SK-N-SH (cell line): ENCODE measurements at regions not wholly inside any gene's neighbourhood (a gene's known extent, or its start where the extent isn't known, plus 50 kb on each side); places are given as distances from the start of the nearest gene placed in this dataset.

Experiments used
- CTCF ChIA-PET: fragments of 300-600, 350-600 bp; formaldehyde crosslinking; extraction: SDS; loops from one replicate; lab custom pipeline; 2021; lab: Yijun Ruan, JAX
- POLR2A ChIA-PET: fragments of 350-600 bp; sonication (Branson Sonifier 250); formaldehyde crosslinking; extraction: SDS; loops from one replicate; lab custom pipeline; 2020; ENCODE audit warnings: antibody characterized with exemption, inconsistent platforms; lab: Yijun Ruan, JAX
- DNase-seq: peaks from one replicate; pipeline ENCODE4 v3.0.0; 2012
- H2AFZ ChIP-seq: fragments of 200-600 bp; sonication (generic); 2 replicates; pipeline ENCODE4 v1.8.1; 2016; ENCODE audit warnings: antibody characterized with exemption, mild to moderate bottlenecking, low read depth
- H3F3A ChIP-seq: fragments of 200-600 bp; sonication (generic); replicated peaks from 2 replicates; pipeline ENCODE3; 2016; ENCODE audit warnings: antibody characterized with exemption, mild to moderate bottlenecking; ENCODE audit not compliant: insufficient read depth
- H3K27ac ChIP-seq, 2 experiments: fragments of 200-500 bp in 1 of 2; fragments of 200-600 bp in 1 of 2; sonication (Bioruptor generic) in 1 of 2; sonication (generic), shearing (Covaris generic) in 1 of 2; 2 replicates each; pipeline versions ENCODE4 v1.5.1 to v1.6.1; 2014 to 2016; ENCODE audit warnings: low read depth in 2 of 2, inconsistent platforms in 1 of 2, low read length in 1 of 2, mild to moderate bottlenecking in 1 of 2, mixed read lengths in 1 of 2
- H3K27me3 ChIP-seq: fragments of 200-600 bp; sonication (generic), shearing (Covaris generic); 2 replicates; pipeline ENCODE4 v1.6.1; 2016; ENCODE audit warnings: mixed run types; ENCODE audit not compliant: insufficient read depth
- H3K36me3 ChIP-seq, 2 experiments: fragments of 200-500 bp in 1 of 2; fragments of 200-600 bp in 1 of 2; sonication (Bioruptor generic) in 1 of 2; sonication (generic) in 1 of 2; replicated peaks in 1 of 2; 2 replicates each; pipeline versions ENCODE3 to v1.5.1; 2014 to 2016; ENCODE audit warnings: low read length in 1 of 2, mild to moderate bottlenecking in 1 of 2; ENCODE audit not compliant: insufficient read depth in 2 of 2, control insufficient read depth in 1 of 2
- H3K4me1 ChIP-seq, 2 experiments: fragments of 200-500 bp in 1 of 2; fragments of 200-600 bp in 1 of 2; sonication (Bioruptor generic) in 1 of 2; sonication (generic), shearing (Covaris generic) in 1 of 2; 2 replicates each; pipeline versions ENCODE4 v1.5.1 to v1.6.1; 2014 to 2016; ENCODE audit warnings: low read depth in 1 of 2, low read length in 1 of 2, mixed run types in 1 of 2; ENCODE audit not compliant: insufficient read depth in 2 of 2, control insufficient read depth in 1 of 2
- H3K4me2 ChIP-seq: fragments of 200-600 bp; sonication (generic), shearing (Covaris generic); 2 replicates; pipeline ENCODE4 v1.6.1; 2017; ENCODE audit warnings: mixed run types
- H3K4me3 ChIP-seq, 2 experiments: fragments of 200-500 bp in 1 of 2; fragments of 200-600 bp in 1 of 2; sonication (Bioruptor generic) in 1 of 2; sonication (generic), shearing (Covaris generic) in 1 of 2; 2 replicates each; pipeline versions ENCODE4 v1.5.1 to v1.8.1; 2014 to 2016; ENCODE audit warnings: low read depth in 2 of 2, inconsistent platforms in 1 of 2, low read length in 1 of 2, mild to moderate bottlenecking in 1 of 2, mixed read lengths in 1 of 2, moderate library complexity in 1 of 2
- H3K79me2 ChIP-seq: fragments of 200-600 bp; sonication (generic); 2 replicates; pipeline ENCODE4 v1.8.1; 2017; ENCODE audit warnings: mild to moderate bottlenecking; ENCODE audit not compliant: insufficient read depth
- H3K9ac ChIP-seq: fragments of 200-600 bp; sonication (generic); 2 replicates; pipeline ENCODE4 v1.6.1; 2017; ENCODE audit warnings: mixed run types
- H3K9me2 ChIP-seq: fragments of 200-600 bp; sonication (generic); 2 replicates; pipeline ENCODE4 v1.6.1; 2017; ENCODE audit warnings: mixed run types
- H3K9me3 ChIP-seq: fragments of 200-600 bp; sonication (generic); 2 replicates; pipeline ENCODE4 v1.6.1; 2017; ENCODE audit warnings: mixed run types, mild to moderate bottlenecking, moderate library complexity
- H4K20me1 ChIP-seq: fragments of 200-600 bp; sonication (generic); 2 replicates; pipeline ENCODE4 v1.6.1; 2017; ENCODE audit warnings: mild to moderate bottlenecking, mixed run types; ENCODE audit not compliant: insufficient read depth
- FOSL2 ChIP-seq: IDR thresholded peaks from 2 replicates; pipeline ENCODE4 v1.4.0; 2012; ENCODE audit warnings: low read depth, mild to moderate bottlenecking, moderate library complexity, borderline replicate concordance
- FOXJ3 ChIP-seq: sonication (generic); formaldehyde crosslinking; IDR thresholded peaks from 2 replicates; pipeline ENCODE4 v1.5.1; 2020; ENCODE audit warnings: mild to moderate bottlenecking, missing genetic modification reagents
- GATA2 ChIP-seq: sonication (generic); formaldehyde crosslinking; IDR thresholded peaks from 2 replicates; pipeline ENCODE4 v1.5.0; 2020; ENCODE audit warnings: mild to moderate bottlenecking, missing genetic modification reagents
- MEF2A ChIP-seq: IDR thresholded peaks from 2 replicates; pipeline ENCODE4 v1.4.0; 2012; ENCODE audit warnings: low read depth, borderline replicate concordance
- RFX5 ChIP-seq: IDR thresholded peaks from 2 replicates; pipeline ENCODE4 v1.6.1; 2012; ENCODE audit warnings: mild to moderate bottlenecking, improper control_type of control experiment, low read length
- TAF1 ChIP-seq: IDR thresholded peaks from 2 replicates; pipeline ENCODE4 v1.6.1; 2012; ENCODE audit warnings: low read depth, mild to moderate bottlenecking, low read length, moderate library complexity, borderline replicate concordance
- TCF12 ChIP-seq: IDR thresholded peaks from 2 replicates; pipeline ENCODE4 v1.4.0; 2012
- TEAD4 ChIP-seq: IDR thresholded peaks from 2 replicates; pipeline ENCODE4 v1.4.0; 2012; ENCODE audit warnings: mild to moderate bottlenecking, borderline replicate concordance; ENCODE audit not compliant: insufficient read depth
- ZBTB33 ChIP-seq: IDR thresholded peaks from 2 replicates; pipeline ENCODE4 v1.4.0; 2012; ENCODE audit warnings: low read depth, borderline replicate concordance
- WGBS: methylation state at CpG from one replicate; pipeline ENCODE4 v1.1.6; 2017; ENCODE audit warnings: low lambda C conversion rate; 5-methylcytosine and 5-hydroxymethylcytosine counted together
- TF ChIP-seq, protein P1 (sequence below): fragments of 150-350 bp; IDR thresholded peaks from 2 replicates; pipeline ENCODE4 v1.6.1; 2016; ENCODE audit warnings: mild to moderate bottlenecking, low read depth, low read length

GRCh38 chr2:147156970-147157369 is 687.9 kb upstream of the ACVR2A start:
- H3K9me2 ChIP-seq = no peaks in the 10 kb centered on the region
- no peak for TF ChIP-seq TEAD4
- TF ChIP-seq TAF1 = no peak
- TF ChIP-seq FOSL2 = no peak
- TF ChIP-seq MEF2A = no peak
- TF ChIP-seq, protein P1, sequence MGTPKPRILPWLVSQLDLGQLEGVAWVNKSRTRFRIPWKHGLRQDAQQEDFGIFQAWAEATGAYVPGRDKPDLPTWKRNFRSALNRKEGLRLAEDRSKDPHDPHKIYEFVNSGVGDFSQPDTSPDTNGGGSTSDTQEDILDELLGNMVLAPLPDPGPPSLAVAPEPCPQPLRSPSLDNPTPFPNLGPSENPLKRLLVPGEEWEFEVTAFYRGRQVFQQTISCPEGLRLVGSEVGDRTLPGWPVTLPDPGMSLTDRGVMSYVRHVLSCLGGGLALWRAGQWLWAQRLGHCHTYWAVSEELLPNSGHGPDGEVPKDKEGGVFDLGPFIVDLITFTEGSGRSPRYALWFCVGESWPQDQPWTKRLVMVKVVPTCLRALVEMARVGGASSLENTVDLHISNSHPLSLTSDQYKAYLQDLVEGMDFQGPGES = no peak
- no peak for TF ChIP-seq FOXJ3
- no peak for TF ChIP-seq TCF12
- TF ChIP-seq ZBTB33 = no peak
- TF ChIP-seq GATA2 (CRISPR knock-in tag) = no peak
- TF ChIP-seq, all 33 proteins: peak for 0
- ChIA-PET POLR2A (no interaction called here), CTCF (no interaction called here)
- Histone ChIP-seq H3K4me3 (no peak overlapping the region), H3F3A (no peaks in the 10 kb centered on the region), H3K9me3 (no peaks in the 10 kb centered on the region), H2AFZ (no peak overlapping the region), H3K4me2 (no peak overlapping the region), H3K9ac (no peak overlapping the region), H3K36me3 (no peaks in the 10 kb centered on the region), H3K4me1 (no peaks in the 10 kb centered on the region), H3K27me3 (no peaks in the 10 kb centered on the region), H3K79me2 (no peaks in the 10 kb centered on the region), H3K27ac (no peak overlapping the region), H4K20me1 (no peaks in the 10 kb centered on the region)
- no peak for DNase-seq
- 34% methylated on average over 2 of the region's 3 CpGs for WGBS

- TF ChIP-seq RFX5 = no peak
- TF ChIP-seq, protein P1 = no peak
- TF ChIP-seq, all 33 proteins: peak for 0
- WGBS = 8% methylated on average over 2 of the region's 4 CpGs
- H3K9me2 ChIP-seq = no peaks in the 10 kb centered on the region
- no peaks in the 10 kb centered on the region for H3K9me3 ChIP-seq
- ChIA-PET CTCF (interaction anchor here (0.9 kb wide), 1 partner anchor 45 kb away, joined by 3 read pairs; no protein-coding TSS in a partner anchor), POLR2A (no interaction called here)
- H3K9ac ChIP-seq = no peak overlapping the region
- H3K36me3 ChIP-seq = no peaks in the 10 kb centered on the region
- H3K27ac ChIP-seq = no peak overlapping the region
- H3K4me3 ChIP-seq = no peak overlapping the region
- no peaks in the 10 kb centered on the region for H3K79me2 ChIP-seq
- H3K4me2 ChIP-seq = no peak overlapping the region
- H2AFZ ChIP-seq = no peak overlapping the region
- H4K20me1 ChIP-seq = no peaks in the 10 kb centered on the region
- H3F3A ChIP-seq = no peaks in the 10 kb centered on the region
- H3K4me1 ChIP-seq = no peaks in the 10 kb centered on the region
- DNase-seq = no peak
- H3K27me3 ChIP-seq = no peaks in the 10 kb centered on the region
Observed at GRCh38 chr2:147150241-147150635, 694.6 kb upstream of the ACVR2A start.
